ENCODE measurements at regions not wholly inside any gene's neighbourhood (a gene's known extent, or its start where the extent isn't known, plus 50 kb on each side); places are given as distances from the start of the nearest gene placed in this dataset.

DNA sequence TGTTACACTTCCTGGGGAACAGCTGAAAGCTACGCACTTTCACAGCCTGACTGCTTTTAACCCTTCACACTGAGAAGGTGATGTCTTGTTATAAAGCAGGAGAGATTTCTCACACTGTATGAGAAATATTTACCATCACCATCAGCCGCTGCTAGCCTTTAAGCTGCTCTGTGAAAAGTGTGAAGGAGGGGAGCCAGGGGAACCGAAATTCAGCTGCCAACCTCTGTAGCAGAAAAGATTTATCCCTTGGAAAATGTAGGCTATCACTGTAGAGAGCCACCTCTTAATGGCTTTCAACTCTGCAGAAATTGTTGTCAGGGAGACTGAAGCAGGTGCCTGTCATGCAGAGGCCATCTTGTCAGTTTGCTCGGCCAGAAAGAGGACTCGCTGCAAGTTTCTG is 145.3 kb downstream of the SP3 start (continued):
- TF ChIP-seq, protein P1, sequence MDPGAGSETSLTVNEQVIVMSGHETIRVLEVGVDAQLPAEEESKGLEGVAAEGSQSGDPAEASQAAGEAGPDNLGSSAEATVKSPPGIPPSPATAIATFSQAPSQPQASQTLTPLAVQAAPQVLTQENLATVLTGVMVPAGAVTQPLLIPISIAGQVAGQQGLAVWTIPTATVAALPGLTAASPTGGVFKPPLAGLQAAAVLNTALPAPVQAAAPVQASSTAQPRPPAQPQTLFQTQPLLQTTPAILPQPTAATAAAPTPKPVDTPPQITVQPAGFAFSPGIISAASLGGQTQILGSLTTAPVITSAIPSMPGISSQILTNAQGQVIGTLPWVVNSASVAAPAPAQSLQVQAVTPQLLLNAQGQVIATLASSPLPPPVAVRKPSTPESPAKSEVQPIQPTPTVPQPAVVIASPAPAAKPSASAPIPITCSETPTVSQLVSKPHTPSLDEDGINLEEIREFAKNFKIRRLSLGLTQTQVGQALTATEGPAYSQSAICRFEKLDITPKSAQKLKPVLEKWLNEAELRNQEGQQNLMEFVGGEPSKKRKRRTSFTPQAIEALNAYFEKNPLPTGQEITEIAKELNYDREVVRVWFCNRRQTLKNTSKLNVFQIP (CRISPR knock-in tag; IDR thresholded peaks at IDR 0.05; ENCODE audit: borderline replicate concordance, low read depth), result no peak
- TF ChIP-seq OSR1 (CRISPR knock-in tag; IDR thresholded peaks at IDR 0.05) (no peak), ZNF70 (CRISPR knock-in tag; IDR thresholded peaks at IDR 0.05) (no peak)
- TF ChIP-seq, protein P2, sequence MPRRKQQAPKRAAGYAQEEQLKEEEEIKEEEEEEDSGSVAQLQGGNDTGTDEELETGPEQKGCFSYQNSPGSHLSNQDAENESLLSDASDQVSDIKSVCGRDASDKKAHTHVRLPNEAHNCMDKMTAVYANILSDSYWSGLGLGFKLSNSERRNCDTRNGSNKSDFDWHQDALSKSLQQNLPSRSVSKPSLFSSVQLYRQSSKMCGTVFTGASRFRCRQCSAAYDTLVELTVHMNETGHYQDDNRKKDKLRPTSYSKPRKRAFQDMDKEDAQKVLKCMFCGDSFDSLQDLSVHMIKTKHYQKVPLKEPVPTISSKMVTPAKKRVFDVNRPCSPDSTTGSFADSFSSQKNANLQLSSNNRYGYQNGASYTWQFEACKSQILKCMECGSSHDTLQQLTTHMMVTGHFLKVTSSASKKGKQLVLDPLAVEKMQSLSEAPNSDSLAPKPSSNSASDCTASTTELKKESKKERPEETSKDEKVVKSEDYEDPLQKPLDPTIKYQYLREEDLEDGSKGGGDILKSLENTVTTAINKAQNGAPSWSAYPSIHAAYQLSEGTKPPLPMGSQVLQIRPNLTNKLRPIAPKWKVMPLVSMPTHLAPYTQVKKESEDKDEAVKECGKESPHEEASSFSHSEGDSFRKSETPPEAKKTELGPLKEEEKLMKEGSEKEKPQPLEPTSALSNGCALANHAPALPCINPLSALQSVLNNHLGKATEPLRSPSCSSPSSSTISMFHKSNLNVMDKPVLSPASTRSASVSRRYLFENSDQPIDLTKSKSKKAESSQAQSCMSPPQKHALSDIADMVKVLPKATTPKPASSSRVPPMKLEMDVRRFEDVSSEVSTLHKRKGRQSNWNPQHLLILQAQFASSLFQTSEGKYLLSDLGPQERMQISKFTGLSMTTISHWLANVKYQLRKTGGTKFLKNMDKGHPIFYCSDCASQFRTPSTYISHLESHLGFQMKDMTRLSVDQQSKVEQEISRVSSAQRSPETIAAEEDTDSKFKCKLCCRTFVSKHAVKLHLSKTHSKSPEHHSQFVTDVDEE (CRISPR knock-in tag; IDR thresholded peaks at IDR 0.05), result no peak

DNA sequence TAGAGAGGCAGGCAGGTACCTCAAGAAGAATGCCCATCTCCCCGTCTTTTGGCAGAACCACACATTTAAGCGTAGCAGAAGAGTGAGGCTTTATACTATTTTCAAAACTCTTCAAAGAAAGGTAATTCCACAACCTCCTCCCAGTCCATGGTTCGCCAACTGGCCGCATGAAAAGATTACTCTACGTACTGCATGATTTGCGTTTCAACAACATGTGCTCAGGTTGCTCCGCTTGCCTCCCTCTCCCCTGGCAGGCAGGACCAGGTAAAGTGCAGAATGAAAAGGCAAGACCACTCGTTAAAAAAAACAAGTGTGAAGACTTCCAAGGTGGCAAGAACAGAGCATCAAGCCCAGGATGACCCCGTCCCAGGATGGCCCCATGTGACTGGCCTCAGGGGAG is 143.7 kb downstream of the SP3 start:
- ATAC-seq, result no peak

DNA sequence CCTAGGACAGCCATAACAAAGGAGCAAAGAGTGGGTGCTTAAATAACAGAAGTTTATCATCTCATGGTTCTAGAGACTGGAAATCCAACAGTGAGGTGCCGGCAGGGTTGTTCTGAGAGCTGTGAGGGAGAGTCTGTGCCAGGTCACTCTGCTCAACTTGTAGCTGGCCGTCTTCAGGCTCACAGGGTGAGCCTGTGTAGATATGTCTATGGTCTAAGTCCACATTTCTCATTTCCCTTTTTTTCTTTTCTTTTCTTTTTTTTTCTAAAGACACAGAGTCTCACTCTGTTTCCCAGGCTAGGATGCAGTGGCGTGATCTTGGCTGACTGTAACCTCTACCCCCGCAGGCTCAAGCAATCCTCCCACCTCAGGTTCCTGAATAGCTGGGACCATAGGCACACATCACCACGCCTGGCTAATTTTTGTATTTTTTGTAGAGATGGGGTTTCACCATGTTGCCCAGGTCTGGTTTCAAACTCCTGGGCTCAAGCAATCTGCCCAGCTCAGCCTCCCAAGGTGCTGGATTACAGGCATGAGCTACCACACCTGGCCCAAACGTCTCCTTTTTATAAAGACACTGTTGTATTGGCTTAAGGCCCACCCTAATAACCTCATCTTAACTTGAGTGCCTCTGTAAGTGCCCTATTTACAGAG is 142.2 kb downstream of the SP3 start:
- no peak for ATAC-seq
- TF ChIP-seq TCF4 (CRISPR knock-in tag; IDR thresholded peaks at IDR 0.05; ENCODE audit: borderline replicate concordance), result no peak
- no peak for TF ChIP-seq ZFP30 (CRISPR knock-in tag; IDR thresholded peaks at IDR 0.05)
- TF ChIP-seq, protein P2 (CRISPR knock-in tag; IDR thresholded peaks at IDR 0.05), result no peak
- TF ChIP-seq CSDC2 (CRISPR knock-in tag; IDR thresholded peaks at IDR 0.05), result no peak
- no peak for TF ChIP-seq RARB (CRISPR knock-in tag; IDR thresholded peaks at IDR 0.05)
- no peak for TF ChIP-seq ZC3H10 (CRISPR knock-in tag; IDR thresholded peaks at IDR 0.05)
- TF ChIP-seq, protein P1 (CRISPR knock-in tag; IDR thresholded peaks at IDR 0.05; ENCODE audit: borderline replicate concordance, low read depth), result no peak
- no peak for TF ChIP-seq TOX (CRISPR knock-in tag; IDR thresholded peaks at IDR 0.05; ENCODE audit: borderline replicate concordance)
- no peak for TF ChIP-seq ZNF70 (CRISPR knock-in tag; IDR thresholded peaks at IDR 0.05)
- TF ChIP-seq BACH2 (CRISPR knock-in tag; IDR thresholded peaks at IDR 0.05; ENCODE audit: borderline replicate concordance), result no peak
- TF ChIP-seq, protein P3, sequence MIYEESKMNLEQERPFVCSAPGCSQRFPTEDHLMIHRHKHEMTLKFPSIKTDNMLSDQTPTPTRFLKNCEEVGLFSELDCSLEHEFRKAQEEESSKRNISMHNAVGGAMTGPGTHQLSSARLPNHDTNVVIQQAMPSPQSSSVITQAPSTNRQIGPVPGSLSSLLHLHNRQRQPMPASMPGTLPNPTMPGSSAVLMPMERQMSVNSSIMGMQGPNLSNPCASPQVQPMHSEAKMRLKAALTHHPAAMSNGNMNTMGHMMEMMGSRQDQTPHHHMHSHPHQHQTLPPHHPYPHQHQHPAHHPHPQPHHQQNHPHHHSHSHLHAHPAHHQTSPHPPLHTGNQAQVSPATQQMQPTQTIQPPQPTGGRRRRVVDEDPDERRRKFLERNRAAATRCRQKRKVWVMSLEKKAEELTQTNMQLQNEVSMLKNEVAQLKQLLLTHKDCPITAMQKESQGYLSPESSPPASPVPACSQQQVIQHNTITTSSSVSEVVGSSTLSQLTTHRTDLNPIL (CRISPR knock-in tag; IDR thresholded peaks at IDR 0.05; ENCODE audit: low read depth), result no peak
- no peak for TF ChIP-seq SNAI2 (CRISPR knock-in tag; IDR thresholded peaks at IDR 0.05)
- TF ChIP-seq ZFP3 (CRISPR knock-in tag; IDR thresholded peaks at IDR 0.05), result no peak
- no peak for TF ChIP-seq ISL1 (CRISPR knock-in tag; IDR thresholded peaks at IDR 0.05)
- TF ChIP-seq OSR1 (CRISPR knock-in tag; IDR thresholded peaks at IDR 0.05), result no peak
- no peak for TF ChIP-seq ARNTL (CRISPR knock-in tag; IDR thresholded peaks at IDR 0.05; ENCODE audit: borderline replicate concordance, low read depth)
- TF ChIP-seq PPARA (CRISPR knock-in tag; IDR thresholded peaks at IDR 0.05; ENCODE audit: borderline replicate concordance), result no peak
- TF ChIP-seq ZNF8 (CRISPR knock-in tag; IDR thresholded peaks at IDR 0.05), result no peak
- TF ChIP-seq, protein P4, sequence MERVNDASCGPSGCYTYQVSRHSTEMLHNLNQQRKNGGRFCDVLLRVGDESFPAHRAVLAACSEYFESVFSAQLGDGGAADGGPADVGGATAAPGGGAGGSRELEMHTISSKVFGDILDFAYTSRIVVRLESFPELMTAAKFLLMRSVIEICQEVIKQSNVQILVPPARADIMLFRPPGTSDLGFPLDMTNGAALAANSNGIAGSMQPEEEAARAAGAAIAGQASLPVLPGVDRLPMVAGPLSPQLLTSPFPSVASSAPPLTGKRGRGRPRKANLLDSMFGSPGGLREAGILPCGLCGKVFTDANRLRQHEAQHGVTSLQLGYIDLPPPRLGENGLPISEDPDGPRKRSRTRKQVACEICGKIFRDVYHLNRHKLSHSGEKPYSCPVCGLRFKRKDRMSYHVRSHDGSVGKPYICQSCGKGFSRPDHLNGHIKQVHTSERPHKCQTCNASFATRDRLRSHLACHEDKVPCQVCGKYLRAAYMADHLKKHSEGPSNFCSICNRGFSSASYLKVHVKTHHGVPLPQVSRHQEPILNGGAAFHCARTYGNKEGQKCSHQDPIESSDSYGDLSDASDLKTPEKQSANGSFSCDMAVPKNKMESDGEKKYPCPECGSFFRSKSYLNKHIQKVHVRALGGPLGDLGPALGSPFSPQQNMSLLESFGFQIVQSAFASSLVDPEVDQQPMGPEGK (CRISPR knock-in tag; IDR thresholded peaks at IDR 0.05; ENCODE audit: borderline replicate concordance), result no peak

More for the DNA sequence above, 143.7 kb downstream of the SP3 start:
- TF ChIP-seq PPARA (CRISPR knock-in tag; IDR thresholded peaks at IDR 0.05; ENCODE audit: borderline replicate concordance) (no peak), ISL1 (CRISPR knock-in tag; IDR thresholded peaks at IDR 0.05) (no peak), ESRRG (CRISPR knock-in tag; IDR thresholded peaks at IDR 0.05) (no peak), SNAI2 (CRISPR knock-in tag; IDR thresholded peaks at IDR 0.05) (no peak), OSR1 (CRISPR knock-in tag; IDR thresholded peaks at IDR 0.05) (no peak), ARNTL (CRISPR knock-in tag; IDR thresholded peaks at IDR 0.05; ENCODE audit: borderline replicate concordance, low read depth) (no peak), ZNF565 (CRISPR knock-in tag; conservative IDR thresholded peaks at IDR 0.05; ENCODE audit: low read depth) (no peak), BACH2 (CRISPR knock-in tag; IDR thresholded peaks at IDR 0.05; ENCODE audit: borderline replicate concordance) (no peak), ZNF8 (CRISPR knock-in tag; IDR thresholded peaks at IDR 0.05) (no peak), CSDC2 (CRISPR knock-in tag; IDR thresholded peaks at IDR 0.05) (no peak), TCF4 (CRISPR knock-in tag; IDR thresholded peaks at IDR 0.05; ENCODE audit: borderline replicate concordance) (no peak), ZFP3 (CRISPR knock-in tag; IDR thresholded peaks at IDR 0.05) (no peak), ZNF70 (CRISPR knock-in tag; IDR thresholded peaks at IDR 0.05) (no peak), RARB (CRISPR knock-in tag; IDR thresholded peaks at IDR 0.05) (no peak)

Measured in SK-N-SH treated with all-trans-retinoic acid at 6 μM for 48 hours (cell line).